ENCODE measurements at regions not wholly inside any gene's neighbourhood (a gene's known extent, or its start where the extent isn't known, plus 50 kb on each side); places are given as distances from the start of the nearest gene placed in this dataset.

DNA sequence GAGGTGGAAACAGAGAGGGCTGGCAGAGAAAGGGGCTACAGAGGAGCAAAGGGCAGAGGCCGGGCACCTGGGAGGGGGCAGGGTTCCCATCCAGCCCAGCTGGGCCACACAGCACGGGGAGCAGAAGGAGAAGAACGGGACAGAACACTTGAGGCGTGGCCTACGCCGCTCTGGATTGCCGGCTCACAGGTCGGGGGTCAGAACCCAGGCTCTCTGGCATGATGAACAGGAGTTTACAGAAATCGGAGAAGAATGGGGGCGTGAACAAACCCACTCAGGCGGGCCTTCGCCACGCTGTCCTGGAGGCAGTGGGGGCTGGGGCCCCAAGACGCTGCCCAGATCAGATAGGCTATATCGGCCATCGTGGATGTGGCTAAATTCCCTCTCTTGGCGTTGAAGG is 362.2 kb upstream of the SHH start:
- DNase-seq = no peak

DNA sequence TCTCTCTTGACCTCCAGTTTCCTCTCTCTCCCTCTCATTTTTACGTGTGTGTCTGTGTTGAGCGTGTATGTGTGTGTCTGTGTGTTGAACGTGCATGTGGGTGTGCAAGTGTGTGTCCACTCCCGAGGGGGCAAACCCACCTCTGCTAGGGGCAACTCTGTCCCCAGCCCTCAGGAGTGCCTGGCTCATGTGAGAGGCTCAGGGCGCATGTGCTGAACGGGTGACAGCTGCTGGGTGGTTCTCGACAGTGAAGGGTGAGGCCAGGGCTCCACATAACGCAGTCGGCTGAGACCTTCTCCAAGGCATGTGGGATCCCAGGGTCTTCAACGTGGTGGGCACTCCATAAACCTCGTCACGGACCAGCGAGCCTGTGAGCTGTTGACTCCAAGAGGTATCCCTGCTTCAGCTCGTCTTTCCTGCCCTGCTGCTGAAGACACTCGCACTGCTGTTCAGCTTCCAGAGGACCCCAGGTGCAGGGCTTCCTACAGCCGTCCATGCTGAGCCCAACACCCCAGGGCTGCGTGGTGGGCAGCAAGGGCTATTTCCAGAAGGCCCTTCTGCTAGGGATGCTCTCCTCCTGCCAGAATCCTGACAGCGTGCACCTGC is 361.6 kb upstream of the SHH start:
- DNase-seq = no peak

- no peak for DNase-seq
Observed at GRCh38 chr7:156173346-156173745, 361.1 kb upstream of the SHH start.

GRCh38 chr7:156172638-156173037 is 360.4 kb upstream of the SHH start:
- no peak for DNase-seq

DNA sequence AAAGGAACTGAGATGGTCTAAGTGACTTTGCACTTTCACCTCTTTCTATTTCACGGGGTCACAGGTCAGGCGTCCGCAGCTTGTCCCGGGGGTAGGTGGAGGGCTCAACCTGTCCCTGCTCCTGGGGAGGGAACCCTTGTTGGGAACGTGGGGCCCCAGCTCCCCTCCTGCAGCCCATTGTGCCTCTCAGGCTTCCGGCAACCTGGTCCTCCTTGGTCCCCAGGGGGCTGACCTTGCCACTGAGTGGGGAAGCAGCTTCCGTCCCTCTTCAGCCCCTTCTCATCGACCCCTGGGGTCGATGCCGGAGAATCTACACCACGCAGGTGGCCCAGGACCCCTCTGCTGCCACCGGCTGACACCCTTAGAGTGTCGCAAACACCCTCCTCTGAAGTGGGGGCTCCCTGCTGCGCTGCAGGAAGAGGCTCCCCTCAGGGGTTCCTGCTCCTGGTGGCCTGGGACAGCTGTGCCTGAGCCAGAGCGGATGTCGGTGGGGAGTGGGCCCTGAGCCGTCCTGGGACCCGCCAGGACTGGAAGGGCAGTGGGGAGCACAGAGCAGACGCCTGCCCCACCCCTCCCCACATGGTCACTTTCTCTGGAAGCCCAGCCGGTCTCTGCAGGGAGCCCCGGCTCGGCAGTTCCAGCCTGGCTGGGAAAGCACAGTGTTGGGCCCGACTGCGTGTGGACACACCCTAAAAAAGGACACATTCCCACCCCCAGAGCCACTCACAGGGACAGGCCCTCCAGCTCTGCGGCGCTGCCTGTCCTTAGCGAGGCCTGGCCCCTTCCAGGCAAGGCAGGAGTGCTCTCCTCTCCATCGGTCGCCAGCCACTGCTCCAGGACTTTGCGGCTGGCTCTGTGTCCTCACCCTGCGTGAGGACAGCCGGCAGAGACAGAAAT is 357.5 kb upstream of the SHH start:
- DNase-seq = no peak

GRCh38 chr7:156168434-156168833 is 356.2 kb upstream of the SHH start:
- DNase-seq = no peak

DNA sequence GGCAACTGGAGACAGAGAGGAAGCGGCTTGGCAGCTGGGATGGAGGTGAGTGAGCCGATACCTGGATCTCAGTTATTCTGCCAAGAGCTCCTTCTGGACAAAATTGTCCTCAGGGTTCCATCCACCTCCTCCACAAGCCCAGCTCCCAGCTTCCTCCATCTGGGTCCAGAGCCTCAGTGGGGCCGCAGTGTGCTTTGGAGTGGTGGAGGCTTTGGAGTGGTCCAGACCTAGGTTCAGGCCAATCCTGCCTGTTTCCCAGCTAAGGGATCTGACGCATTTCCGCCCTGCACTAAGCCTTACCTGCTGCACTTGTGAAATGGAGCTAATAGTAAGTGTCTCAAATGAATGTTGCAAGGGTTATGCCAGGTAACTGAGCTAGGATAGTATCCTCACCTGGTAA is 355.7 kb upstream of the SHH start:
- no peak for DNase-seq

DNA sequence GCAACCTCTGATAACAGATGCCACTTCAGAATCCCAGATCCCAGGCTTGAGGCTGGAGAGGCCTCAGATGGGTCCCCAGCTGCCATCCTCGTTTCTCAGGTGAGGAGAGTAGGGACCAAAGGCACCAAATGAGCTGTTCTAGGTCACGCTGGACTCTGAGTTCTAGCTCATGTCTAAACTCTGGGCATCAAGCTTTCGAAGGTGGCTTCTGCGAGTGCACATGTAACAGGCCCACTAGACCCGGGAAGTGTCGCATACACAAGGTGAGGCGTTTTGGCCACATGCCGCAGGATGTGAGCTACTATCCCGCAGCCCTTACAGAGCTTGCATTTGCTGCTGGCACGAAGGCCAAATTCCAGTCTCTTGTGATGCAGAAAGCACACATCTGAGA is 355.1 kb upstream of the SHH start:
- no peak for DNase-seq

- no peak for DNase-seq
Observed at GRCh38 chr7:156166692-156167416, 354.6 kb upstream of the SHH start.

DNA sequence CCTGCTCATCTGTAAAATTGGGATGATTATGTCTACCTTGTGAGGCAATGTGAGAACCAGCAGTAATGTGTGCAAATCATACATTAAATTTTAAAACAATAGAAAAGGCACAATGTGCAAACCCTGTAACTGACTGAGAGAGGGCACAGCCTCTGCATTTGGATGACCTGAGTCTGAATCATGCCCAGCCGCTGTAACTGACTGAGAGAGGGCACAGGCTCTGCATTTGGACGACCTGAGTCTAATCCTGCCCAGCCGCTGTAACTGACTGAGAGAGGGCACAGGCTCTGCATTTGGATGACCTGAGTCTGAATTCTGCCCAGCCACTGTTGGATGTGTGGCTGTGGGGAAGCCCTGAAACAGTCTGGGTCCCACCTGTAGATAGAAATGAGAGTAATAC is 351.5 kb upstream of the SHH start:
- no peak for DNase-seq

DNA sequence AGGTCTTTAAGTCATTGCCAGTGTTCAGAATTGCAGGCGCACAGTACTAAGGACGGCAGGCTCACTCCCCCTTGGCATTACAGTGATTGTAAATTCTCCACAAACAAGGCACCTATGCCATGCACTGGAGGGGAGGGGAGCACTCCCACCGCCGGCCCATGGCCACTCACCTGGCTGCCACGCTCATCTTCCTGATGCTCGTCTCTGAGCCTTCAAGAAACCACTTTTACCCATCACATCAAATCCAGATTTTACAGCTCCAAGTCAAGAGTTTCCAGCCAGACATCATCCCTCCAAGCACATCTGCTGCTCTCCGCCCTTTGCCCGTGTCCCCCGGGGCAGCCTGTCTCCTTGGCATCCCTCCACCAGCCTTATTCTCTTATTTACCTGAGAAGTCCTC is 350.2 kb upstream of the SHH start:
- no peak for DNase-seq

GRCh38 chr7:156160811-156161210 is 348.5 kb upstream of the SHH start:
- no peak for DNase-seq

- no peak for DNase-seq
Observed at GRCh38 chr7:156158693-156159092, 346.4 kb upstream of the SHH start.

DNA sequence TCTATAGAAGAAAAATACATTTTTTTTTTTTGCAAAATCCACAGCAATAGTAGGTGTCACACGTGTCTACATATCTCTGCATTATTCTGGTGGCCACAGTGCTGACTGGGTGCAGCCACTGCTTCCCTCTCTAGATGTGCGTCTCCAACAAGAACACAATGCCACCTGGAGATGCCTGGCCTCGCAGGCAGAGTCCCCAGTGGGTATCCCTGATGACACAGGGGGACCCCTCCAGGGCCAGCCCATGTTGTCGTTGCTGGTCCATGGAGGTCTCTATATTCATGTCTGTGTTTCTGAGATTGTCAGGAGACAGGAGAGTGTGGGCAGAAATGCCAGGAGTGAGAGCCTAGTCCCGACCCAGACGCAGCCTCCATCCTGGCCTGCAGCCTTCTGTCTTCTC is 345.9 kb upstream of the SHH start:
- no peak for DNase-seq

- DNase-seq = no peak
Observed at GRCh38 chr7:156157409-156158012, 345.2 kb upstream of the SHH start.

GRCh38 chr7:156156734-156157408 is 344.6 kb upstream of the SHH start:
- no peak for DNase-seq

DNA sequence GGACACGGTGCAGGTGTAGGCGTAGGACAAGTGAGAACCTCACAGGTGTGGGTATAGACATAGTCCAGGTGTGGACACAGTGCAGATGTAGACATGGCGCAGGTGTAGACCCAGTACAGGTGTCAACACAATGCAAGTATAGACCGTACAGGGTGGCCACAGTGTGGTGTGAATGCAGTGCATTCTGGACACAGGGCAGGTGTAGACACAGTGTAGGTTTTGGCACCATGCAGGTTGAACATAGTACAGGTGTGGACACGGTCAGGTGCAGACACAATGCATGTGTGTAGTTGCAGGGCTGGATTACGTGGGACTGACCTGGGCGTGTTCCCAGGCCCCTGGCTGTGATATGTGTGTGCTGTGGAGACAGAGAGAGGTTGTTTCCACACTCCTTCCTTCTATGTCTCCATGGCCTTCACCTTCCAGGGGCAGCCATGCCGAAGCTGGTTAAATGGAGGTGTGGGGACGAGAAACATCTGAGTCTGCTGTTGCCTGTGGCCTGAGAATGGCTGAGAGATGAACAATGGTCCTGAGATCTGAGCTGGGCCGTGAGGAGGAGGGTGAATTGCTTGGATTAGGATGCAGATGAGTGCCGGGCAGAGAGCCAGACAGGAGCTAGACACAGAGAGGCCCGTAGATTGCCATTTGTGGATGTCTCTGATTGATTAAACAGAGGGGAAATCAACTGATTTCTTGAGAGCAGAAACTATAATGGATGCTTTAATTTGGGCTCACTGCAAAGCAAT is 343.9 kb upstream of the SHH start:
- DNase-seq = no peak

- no peak for DNase-seq
Observed at GRCh38 chr7:156153590-156153989, 341.3 kb upstream of the SHH start.

DNA sequence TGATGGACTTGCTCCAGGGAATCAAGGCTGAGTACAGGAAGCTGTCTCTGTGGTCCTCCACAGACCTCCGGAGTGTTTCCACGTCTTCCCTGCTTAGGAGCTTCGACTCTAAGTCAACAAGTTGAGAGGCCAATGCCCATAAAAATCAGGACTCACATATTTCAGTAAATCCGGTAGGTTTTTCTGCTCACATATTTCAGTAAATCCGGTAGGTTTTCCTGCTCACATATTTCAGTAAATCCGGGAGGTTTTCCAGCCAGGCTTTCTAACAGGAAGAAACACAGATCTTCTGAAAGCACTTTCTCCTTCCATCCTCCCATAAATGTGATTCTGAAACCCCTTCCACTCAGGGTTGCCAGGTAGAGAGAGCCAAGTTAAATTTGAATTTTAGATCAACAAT is 340.1 kb upstream of the SHH start:
- no peak for DNase-seq

GRCh38 chr7:156151658-156152057 is 339.4 kb upstream of the SHH start:
- no peak for DNase-seq

DNA sequence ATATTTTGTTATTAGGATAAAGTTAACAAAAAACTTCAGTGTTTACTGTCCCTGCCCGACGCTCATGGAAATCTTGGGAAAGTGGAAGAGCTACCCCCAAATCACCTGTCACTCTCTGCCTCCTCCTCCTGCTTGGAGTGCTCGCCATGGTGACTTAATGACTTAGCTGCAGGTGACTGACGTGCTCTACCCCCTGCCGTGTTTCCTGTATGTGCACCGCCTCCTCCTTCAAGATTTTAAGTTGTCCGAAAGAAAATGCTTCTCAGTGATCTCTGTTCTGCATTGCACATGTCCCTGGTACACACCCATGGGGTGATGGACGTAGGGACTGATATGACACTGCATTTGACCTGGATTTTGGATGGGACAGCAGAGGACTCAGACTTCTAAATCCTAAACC is 338.8 kb upstream of the SHH start:
- no peak for DNase-seq

- no peak for DNase-seq
Observed at GRCh38 chr7:156148995-156149394, 336.7 kb upstream of the SHH start.

Data from activated naive CD4-positive, alpha-beta T cell treated with anti-CD3 and anti-CD28 coated beads, Interleukin-2, amount 50 U/mL, for 16 hours (primary cell).